GM19467 (cell line): ENCODE measurements at regions not wholly inside any gene's neighbourhood (a gene's known extent, or its start where the extent isn't known, plus 50 kb on each side); places are given as distances from the start of the nearest gene placed in this dataset.

ENCODE experiments used
- ATAC-seq: cut with Tn5 transposase; IDR thresholded peaks from one replicate; pipeline ENCODE4 v1.9.1; 2021; ENCODE audit warnings: mild to moderate bottlenecking, moderate library complexity; ENCODE audit not compliant: unreplicated experiment

DNA sequence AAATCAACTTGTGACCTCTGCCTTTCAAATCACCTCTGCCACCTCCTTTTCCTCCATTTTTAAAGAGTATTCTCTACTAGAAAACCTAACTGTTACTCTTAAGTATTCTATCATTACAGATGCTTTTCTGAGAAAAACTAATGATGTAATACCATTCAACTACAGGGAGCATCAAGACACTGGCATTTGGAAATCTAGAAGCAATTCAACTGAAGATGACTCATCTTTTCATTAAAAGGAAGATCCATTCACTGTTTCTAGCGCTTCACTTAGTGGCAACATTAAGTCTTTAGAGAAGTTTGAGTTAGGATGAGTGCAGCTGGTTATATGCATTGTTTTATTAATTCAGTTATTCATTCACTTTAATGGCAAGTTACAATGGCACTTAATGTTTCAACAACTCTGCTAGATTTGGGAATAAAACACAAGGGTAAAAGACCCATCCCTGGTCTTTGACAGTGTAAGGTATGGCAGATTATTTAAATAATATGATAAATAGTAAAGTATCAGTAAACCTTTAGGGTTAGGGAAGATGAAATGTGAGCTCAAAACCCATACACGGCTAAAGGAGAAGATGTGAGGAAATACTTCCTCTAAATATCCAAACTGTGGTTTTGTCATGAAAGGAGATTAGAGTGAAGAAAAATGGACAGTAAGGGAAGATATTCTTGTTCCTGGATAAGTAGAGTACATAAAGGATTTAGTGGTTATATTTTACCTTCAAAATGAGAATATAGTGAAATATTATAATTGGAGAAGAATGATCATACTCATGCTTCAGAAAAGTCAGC is 61.7 kb downstream of the KCNJ2 start:
- ATAC-seq: no peak

DNA sequence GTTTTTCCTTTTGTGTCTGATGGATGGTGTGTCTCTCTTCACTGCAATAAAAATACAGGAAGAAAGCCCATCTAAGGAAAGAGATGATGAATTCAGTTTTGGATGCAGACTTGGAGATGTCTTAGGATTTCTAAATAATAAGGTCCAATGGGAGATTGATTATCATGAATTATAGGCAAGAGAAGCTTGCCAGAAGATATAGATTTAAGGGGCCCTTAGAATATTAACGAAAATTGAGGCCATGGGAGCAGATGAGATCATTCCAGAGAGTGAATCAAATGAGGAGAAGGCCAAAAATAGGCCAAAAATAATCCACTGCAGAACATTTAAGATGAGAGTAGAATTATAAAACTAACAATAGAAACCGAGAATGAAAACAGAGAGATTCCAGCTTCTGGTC is 63.1 kb downstream of the KCNJ2 start:
- no peak for ATAC-seq

- ATAC-seq: no peak
Measured at GRCh38 chr17:70235252-70235651, 65.9 kb downstream of the KCNJ2 start.

- no peak for ATAC-seq
Measured at GRCh38 chr17:70238228-70238627, 68.9 kb downstream of the KCNJ2 start.

DNA sequence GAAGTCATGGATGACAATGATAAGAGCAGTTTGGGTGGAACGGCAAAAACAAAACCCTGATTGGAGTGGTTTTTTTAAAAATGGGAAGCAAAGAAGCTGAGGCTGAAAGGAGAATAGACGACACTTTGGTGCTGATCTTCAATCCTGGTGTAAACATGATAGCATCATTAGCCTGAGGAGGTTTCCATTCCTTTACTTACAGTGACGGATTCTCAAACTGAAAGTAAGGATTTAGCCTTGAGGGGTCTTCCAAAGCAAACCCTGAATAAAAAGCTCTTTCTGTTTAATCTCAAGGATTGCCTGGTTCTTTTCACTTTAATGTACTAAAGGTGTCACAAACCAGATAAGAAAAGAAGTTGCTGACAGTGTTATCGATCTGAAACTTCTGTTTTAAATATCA is 69.3 kb downstream of the KCNJ2 start:
- ATAC-seq: no peak

DNA sequence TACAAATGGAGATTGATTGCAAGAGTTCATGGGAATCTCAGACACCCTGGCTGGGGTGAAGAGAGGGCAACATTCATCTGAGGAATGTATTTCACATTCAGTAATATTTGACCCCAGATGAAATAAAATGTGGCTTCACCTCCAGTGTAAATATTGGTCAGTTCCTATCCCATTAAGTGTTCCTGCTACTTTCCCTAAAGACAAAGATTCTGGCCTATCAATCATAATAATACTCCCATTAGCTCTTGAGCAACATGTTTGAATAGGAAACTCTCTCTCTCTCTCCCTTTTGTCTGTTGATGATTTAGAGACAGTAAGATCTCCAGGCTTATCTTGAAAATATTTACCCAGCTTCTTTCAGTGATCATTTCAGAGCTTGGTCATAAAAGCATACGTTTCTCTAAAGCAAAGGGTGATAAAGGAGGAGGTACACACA is 70.1 kb downstream of the KCNJ2 start:
- ATAC-seq: no peak

DNA sequence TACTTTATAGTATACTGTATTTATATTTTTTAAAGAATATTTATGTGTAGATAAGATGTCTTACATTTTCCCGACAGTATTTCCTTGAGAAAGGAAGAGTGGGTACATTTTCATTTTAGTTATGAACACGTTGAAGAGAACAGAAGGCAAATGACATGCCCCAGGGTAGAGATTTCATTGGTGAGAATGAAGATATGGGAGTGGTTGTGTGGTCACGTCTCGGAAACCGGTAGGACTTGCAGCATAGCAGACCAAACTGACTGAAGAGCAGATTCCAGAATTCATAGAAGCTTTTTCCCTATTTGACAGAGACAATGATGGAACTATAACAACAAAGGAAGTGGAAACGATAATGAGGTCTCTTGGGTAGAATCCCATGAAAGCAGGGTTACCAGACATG is 71.7 kb downstream of the KCNJ2 start:
- ATAC-seq: no peak

- ATAC-seq: no peak
Measured at GRCh38 chr17:70242781-70243437, 73.6 kb downstream of the KCNJ2 start.

GRCh38 chr17:70251706-70252105 is 82.4 kb downstream of the KCNJ2 start:
- ATAC-seq: no peak

DNA sequence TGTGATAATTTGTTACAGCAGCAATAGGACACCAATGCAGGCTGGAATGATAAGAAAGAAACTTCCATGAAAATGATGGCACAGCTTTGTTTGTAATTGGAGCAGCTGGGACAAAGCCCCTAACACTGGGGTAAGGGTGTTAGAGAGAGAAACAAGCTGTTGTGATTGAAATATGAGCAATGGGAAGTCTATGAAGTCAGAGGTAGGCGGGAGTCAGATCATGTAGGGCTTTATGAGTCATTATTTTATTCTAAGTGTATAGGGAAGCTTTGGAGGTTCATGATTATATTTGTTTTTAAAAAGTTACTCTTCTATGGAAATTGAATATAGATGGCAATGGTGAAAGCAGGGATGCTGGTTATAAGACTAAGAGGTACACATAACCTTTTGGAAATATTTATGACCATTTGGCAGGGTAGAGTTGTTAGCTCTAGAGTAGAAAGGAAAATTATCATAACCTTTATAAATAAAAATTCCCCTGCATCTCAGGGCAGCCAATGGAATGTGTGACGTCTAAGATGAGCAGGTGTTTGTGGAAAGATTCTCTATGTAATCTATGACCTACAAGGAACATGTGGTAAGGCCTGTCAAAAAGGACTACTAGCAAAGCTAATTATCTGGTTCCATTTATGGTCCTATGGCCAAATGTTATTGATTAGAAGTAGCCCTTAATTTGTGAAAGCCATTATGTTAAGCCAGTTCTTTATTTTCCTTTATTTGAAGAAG is 85.6 kb downstream of the KCNJ2 start:
- no peak for ATAC-seq

DNA sequence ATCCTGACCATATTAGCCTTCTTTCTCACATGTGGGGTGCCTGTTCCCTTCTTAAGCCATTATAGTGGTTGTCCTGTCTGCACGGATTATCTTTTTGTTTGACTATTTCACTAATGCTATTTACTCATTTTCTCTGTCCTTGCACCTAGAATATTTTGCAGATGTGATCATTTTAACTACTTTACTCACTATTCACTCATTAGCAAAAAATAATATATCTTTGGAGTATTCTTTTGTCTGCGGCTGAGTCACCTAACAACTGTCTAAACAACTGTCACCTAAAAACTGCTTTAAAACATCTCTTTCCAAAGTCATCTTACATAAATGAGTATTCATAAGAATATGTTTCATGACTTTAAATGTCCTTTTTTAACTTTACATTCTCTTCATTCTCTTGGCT is 87.4 kb downstream of the KCNJ2 start:
- ATAC-seq: no peak

DNA sequence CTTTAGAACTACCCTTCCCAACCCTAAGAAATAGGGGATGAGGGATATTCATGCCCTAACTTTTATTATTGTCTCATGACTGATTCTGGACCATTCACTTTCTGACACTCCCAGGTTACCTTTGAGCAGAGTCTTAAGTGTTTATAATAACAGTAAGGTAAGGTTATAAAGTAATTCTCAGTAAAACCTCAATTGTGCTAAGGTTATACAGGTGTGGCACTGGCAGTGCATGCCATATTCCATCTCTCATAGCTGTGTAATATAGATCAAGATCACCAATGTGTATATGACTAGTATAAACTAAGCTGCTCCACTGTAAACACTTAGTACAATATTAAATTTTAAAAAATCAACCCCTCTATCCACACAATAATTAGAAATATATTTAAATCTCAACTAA is 89.1 kb downstream of the KCNJ2 start:
- ATAC-seq: no peak

DNA sequence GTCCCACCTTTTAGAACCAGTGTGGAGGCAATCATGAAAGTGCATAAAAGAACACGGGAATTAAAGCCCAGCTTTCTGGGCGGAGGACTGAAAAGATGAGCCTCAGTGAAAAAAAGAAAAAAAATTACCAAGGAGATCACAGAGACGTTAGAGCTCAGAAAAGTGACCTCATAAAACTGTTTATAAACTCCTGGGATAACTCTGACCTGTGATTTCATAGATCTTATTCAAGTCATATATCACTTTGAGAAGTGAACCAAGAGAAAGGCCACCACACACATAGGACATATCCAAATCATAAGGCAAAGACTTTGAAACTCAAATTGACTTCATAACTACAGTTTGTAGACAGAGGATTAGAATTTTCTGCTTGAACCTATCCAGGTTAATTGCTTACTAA is 90.1 kb downstream of the KCNJ2 start:
- ATAC-seq: no peak

DNA sequence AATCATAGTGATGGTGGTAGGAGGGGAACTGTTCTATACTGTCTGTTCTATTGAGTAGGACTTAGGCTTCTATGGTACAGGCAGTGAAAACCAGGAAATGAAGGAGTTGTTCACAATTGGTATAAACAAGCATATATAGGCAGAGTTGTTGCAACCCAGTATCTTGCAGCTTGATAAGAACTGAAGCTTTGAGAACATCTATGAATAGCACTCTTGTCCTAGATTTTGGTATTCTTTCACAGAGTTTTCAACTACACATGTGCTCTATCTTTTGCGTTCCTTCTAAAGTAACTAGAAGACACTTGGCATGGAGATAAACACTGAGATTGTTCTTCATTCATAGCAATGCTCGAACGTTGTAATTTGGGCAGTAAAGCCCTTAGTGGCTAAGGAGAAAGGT is 91.8 kb downstream of the KCNJ2 start:
- ATAC-seq: no peak

DNA sequence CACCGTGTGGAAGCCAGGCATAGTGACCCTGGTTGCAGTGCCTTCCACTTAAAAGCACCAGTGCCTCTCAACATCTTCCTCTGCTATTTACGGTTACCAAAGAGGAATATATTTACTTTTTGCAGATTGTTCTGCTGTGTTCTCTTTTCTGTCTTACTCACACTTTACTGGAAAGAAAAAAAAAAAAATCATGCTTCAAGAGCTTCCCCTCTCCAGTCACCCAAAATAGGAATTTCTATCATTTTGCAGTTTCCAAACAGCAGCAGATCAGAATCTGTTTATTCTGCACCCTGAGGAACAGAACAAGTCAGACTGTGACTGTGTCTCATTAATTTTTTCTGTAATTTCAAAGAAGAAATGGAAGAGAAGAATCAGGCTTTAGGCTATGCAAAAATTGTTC is 96.1 kb downstream of the KCNJ2 start:
- no peak for ATAC-seq

GRCh38 chr17:70266394-70266793 is 97.1 kb downstream of the KCNJ2 start:
- no peak for ATAC-seq

DNA sequence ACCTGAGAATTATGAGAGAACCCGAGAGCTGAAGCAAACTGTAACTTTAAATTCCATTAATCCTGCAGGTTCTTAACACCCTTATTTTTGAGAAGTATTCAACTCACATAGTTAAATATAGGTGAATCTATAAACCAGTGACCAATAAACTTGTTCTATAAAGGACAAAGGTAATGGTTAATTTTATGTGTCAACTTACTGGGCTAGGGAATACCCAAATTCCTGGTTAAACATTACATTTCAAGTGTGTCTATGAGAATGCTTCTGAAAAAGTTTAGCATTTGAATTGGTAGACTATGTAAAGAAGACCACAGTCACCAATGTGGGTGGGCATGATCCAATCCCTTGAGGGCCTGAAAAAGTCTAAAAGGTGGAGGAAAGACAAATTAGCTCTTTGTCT is 99.1 kb downstream of the KCNJ2 start:
- ATAC-seq: no peak

DNA sequence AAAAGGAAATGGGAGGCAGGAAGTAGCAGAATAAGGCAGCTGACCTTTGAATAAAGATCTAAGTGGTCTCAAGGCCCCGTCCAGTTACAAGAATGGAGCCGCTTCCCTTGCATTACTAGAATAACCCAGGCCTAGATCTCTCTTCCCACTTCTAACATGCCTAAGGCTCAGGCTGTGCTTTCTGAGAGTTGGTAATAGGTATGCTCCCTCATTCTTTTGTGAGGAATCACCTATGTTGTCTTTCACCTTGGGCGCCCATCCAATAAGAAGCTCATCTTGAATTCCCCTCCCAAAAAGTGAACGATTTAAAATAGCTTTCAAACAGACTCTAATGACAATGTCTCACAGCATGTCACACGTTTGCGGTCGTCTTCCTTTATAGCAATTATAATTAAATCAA is 101.2 kb downstream of the KCNJ2 start:
- ATAC-seq: no peak

- ATAC-seq: no peak
Measured at GRCh38 chr17:70271200-70271599, 101.9 kb downstream of the KCNJ2 start.

DNA sequence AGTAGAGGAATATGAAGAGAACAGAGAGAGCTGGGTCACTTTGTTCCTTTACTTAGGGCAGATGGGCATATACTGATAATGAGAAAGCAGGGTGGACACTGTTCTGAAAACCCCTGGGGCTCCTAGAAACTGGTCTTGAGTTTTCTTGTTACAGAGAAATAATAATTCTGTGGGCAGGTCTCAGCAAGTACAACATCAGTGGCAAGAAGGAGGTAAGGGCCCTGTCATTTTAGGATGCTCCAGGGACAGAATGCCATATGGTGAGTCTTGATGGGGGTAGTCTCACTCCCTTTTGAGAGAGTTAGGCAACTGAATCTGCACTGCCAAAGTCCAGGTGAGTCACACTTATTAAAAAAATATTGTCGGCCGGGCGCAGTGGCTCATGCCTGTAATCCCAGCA is 102.3 kb downstream of the KCNJ2 start:
- no peak for ATAC-seq

DNA sequence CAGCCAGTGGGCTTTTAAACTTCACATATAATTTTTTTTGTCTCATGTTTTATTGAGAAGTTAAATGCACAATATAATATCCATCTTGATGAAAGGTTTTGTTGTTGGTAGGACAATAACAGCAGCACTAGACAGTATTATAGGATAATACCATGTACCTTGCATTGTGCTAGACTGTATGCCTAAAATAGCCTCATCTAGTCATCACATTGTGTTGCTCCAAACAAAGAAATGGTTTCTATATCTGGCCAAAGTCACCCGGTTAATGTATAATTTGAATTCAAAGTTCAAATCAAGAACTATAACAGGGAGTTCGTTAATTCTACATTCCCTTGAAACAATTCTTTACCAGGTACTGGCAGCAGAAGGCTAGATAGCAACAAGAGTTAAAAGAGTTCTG is 104.9 kb downstream of the KCNJ2 start:
- no peak for ATAC-seq

DNA sequence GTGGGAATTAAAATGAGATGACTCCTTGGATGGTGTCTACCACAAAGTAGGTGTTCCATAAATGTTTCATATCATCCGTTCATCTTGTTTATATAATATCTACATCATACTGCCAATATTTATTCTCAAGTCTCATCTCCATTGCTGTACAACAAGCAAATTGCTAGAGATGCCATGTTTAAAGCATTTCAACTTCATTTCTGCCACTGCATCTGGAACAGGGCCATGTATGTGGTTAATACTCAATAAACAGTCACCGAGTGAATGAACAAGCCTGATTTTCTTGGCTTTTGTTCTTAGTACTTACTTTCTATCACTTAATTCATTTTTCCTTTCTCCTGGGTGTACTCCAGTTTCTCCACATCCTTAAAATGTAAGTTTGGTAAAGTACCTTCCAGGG is 107.6 kb downstream of the KCNJ2 start:
- ATAC-seq: no peak
